GM19328 (cell line): ENCODE measurements at regions not wholly inside any gene's neighbourhood (a gene's known extent, or its start where the extent isn't known, plus 50 kb on each side); places are given as distances from the start of the nearest gene placed in this dataset.

Source experiments
- ATAC-seq: cut with Tn5 transposase; IDR thresholded peaks from one replicate; pipeline ENCODE4 v1.9.1; 2021; ENCODE audit warnings: mild to moderate bottlenecking, moderate library complexity; ENCODE audit not compliant: unreplicated experiment

- ATAC-seq: no peak
Observed at GRCh38 chr3:113094337-113095221, 103.8 kb downstream of the GTPBP8 start.

DNA sequence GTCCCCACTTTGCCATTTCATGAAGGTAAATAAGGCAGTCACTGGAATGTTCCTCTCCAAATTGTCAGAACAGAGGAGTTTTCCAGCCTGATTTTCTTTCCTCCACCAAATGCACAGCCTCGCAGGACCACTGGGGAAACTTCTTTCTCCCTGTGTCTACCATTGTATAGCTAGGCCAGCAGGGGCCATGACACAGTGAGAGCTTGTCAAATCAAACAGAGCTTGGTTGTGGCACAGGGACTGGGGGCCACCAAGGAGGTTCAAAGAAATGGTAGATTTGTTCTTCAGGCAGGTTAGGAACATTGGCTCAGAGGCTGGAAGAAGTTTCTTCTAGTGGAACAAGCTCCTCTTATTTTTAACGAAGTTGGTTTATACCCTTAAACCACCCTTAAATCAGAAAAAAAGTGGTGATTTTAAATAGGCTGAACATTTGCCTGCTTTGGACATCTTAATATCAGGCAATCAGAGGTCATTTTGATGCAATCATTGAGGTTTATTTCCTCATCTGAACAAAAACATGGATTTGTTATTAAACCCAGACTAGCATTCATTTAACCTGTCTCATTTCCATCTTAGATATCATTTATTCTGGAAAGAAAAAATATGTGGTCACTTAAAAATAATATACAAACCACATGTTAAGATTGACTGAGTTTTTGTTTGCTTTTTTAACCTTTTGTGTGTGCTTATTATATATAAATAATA is 105.6 kb downstream of the GTPBP8 start:
- no peak for ATAC-seq

GRCh38 chr3:113097960-113098447 is 107.2 kb downstream of the GTPBP8 start:
- no peak for ATAC-seq

GRCh38 chr3:113100063-113100462 is 109.3 kb downstream of the GTPBP8 start:
- ATAC-seq: no peak

- no peak for ATAC-seq
Observed at GRCh38 chr3:113103588-113103987, 107.8 kb upstream of the BOC start.

DNA sequence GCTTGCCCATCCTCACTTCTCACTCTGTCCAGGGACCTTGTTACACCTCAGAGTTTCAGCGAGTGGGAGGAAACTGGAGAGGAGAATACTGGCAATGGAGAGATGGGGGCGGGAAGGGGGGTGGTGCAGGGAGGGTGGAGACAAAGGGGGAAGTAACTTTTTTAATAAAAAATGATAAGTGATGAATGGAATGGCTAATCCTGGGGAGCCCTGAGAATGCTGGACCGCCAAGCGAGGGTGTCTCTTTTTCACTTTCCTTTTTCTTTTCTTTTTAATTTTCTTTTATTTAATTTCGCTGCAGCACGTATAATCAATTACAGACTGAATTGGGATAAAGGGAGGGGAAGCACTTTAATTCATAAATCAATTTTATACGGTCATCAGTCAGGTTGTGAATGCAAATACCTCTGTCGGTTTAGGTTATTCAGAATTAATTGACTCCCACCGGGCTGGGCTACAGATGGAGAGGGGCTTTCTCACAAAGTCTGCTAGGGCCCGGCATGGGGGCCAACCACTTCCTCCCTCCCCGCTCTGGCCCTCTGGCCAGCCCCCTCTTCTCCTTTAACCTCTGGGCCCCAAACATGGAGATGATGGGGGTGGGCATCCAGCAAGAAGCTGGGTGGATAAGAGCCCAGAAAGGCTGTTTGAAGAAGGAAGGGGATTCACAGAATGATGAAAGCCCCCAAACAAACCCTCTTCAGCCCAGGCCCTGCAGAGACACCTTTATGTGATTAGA is 106.8 kb upstream of the BOC start:
- ATAC-seq: no peak

DNA sequence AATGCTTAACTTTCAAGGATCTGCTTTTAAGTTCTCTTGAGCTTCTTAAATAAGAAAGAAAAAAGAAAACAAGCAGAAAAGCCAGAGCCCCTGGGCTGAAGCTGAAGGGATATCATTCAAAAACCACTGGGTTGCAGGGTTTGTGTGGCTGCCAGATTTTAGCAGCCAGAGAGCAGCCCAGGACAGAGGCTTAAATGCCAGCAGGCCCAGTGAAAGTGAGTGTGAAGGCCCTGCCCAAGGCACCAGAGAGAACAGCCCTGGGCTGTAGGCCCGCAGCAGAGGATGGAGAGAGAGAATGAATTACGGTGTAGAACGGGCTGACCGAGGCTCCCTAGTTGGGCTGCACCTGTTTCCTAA is 106.3 kb upstream of the BOC start:
- no peak for ATAC-seq

DNA sequence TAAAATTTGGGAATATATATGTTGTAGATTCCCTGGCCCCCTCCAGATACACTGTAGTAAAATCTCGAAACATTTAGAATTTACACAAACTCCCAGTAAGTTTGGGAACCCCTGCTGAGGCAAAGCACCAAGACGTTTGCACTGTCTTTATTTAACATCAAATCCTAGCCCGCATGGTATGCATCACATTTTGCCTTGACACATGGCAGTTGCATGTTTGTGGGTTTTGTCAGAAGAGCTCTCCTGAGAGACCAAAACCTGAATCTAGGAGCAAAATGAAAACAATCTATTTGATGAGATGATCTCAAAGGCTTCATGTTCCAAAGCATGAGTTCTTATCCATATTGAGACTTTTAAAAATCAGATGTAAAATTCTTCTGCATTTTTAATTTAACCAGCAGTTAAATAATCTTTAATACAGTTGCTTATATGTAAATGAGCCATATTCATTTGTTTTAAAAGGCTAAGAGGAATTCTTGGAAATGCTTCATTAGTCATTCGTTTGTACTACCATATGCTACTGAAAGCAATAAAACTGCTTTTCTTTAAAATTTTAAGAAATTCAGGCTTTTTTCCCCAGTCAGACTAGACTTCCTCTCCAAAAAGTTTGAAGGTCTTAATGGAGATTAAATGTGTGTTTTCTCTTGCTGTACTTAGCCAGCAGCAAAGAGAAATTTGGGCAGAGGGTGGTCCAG is 105.2 kb upstream of the BOC start:
- ATAC-seq: no peak

DNA sequence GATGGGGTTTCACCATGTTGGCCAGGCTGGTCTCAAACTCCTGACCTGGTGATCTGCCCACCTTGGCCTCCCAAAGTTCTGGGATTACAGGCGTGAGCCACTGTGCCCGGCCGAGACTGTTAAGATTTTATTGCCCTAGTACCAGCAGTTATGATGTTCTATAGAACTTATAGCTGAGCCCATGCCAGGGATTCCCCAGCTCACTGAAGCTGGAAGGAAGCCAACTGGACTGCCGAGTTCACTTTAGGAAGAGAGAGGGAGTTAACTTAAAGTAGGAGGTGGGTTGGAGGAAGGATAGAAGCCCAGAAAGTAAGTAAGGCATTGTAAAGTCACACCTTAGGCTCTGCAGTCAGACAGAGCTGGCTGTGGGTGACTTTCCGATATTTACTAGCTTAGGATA is 101.1 kb upstream of the BOC start:
- no peak for ATAC-seq

- no peak for ATAC-seq
Observed at GRCh38 chr3:113111011-113111707, 100.2 kb upstream of the BOC start.

- ATAC-seq: no peak
Observed at GRCh38 chr3:113113361-113113760, 98.0 kb upstream of the BOC start.

DNA sequence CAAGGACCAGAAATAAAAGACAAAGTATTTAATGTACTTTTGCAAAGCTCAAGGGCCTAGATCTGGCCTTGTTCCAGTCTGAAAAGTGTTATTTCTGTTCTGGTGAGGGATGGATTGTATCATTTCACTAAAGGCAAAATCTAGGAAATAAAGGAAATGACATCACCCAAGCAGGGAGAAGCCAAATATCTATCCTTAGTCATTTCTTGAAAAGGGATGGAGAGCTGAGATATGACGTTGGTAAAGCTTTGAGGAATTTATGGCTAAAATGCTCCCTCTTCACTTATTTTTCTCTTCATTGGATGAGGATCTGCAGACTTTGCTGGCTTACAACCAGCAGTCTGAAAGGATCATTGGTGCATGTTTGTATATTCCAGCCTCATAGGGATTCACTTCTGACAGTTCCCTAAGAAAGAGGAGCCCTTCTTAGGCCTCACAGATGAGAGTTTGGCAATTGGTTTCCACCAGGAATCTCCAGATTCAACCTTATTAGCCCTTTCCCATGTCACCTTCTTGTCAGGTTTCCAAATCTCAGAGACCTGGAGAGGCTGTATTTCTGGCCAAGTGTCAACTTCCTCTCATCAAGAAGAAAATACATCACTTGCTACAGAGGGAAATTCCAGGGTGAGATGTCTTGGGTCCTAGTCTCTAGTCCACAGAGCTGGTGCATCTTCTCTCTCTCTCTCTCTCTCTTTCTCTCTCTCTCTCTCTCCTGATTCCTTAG is 93.7 kb upstream of the BOC start:
- no peak for ATAC-seq

- ATAC-seq: no peak
Observed at GRCh38 chr3:113118336-113118735, 93.0 kb upstream of the BOC start.

DNA sequence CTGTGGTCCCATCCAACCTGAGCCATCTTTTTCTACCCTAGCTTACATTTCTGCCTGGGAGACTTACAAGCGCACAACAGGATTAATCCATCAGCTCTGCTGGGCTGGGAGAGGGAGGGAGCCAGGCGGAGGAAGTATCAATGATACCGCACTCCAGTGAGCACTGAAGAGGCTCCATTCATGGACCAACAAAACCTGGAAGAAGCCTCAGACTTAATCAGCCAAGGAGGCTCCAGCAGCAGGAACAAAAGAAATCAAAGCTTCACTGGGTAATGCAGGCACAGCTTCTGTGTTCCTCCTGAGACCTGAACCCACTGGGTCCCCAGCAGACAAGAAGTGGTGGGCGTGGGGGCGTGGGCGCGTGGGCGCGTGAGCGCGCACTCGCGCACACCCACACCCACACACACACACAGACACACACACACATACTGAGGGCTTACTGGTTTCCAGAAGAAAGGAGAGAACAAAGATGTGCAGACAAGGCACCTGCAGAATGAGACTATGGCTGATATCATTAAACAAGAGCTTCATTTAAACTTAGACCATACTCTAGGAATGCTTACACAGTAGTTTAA is 87.0 kb upstream of the BOC start:
- no peak for ATAC-seq

DNA sequence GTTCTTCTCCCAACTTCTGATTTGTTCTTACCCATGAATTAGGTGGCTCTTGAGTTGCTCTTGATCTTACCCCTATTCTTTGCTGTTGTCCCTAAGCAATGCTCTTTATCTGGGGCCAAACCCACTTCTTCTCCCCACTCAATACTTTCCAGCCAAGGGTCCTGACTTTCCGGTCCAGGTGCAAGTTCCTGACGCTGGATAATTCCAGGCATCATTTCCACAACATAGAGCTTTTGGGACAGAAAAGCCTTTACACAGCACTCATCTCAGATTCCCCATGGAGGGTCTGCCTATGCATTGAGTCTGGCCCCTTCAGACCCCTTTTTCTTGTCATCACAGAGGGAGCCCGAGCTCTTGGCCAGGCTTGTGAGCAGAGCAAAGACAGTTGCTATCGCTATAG is 85.4 kb upstream of the BOC start:
- no peak for ATAC-seq

DNA sequence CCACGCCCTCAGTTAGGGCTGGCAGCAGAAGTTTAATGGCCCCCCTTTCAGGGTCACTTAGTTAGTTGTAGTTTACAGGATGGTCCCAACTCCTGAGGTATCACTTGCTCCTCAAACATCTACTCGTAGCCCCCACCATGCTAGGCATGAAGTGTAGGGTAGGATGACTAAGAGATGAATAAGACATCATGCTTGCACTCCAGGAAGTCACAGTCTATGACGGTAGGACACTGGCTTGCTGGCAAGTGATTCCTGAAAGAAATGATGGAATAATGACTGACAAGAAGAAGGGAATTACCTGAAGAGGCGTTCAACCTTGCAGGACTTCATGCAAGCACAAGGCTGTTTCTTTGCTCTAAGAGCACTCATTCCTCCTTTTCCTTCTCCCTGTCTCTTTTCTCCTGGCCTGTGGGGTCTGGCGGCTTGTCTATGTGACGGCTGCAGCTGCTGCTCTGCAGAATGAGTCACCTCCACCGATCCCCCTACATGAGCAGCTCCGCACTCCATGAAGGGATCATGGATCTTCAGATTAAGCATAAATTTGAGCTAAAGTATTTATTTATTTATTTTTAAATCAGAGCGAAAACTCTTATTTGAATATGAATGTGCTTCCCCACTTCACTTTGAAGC is 82.9 kb upstream of the BOC start:
- ATAC-seq: no peak

DNA sequence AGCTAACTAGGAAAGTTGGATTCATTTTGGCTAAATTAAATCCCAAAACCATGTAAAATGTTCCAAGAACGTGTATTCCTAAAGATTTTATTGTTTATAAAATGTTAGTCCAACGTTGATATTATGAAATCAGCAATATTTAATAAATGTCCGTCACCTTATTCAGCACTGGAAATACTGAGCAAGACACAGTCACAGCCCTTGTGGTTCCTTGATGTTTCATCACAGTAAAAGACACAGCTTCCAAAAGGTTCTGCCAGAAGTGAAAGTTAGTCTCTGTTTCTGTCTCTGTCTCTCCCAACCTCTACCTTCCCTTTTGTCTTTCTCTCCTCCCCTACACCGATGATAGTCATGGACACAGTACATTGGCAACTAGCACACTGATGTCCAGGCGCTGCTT is 82.2 kb upstream of the BOC start:
- no peak for ATAC-seq

DNA sequence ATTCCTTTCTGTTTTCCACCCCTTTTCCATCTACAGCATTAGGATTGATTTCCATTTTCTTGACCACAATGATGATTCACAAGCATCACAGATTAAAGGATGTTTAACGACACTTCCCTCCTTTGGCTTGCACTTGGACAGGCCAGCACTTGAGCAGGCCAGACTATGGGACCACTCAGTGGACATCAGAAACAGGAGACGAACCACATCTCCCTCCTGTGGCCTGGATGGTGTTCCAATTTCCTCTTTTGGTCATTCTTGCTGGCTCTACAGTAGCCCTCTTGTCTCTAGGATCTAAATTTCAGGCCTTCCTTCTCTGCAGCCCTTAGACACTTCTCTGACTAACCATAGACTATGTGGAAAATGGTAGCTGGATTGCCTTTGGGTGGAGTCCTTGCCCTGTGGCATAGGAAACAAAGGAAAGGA is 78.8 kb upstream of the BOC start:
- no peak for ATAC-seq

- ATAC-seq: no peak
Observed at GRCh38 chr3:113133140-113133539, 78.2 kb upstream of the BOC start.
